Left hindlimb (tissue), 1 donor: ENCODE measurements at regions not wholly inside any gene's neighbourhood (a gene's known extent, or its start where the extent isn't known, plus 50 kb on each side); places are given as distances from the start of the nearest gene placed in this dataset.

ENCODE experiments used
- DNase-seq: peaks from one replicate; pipeline ENCODE4 v3.0.0-alpha.2; 2018

DNA sequence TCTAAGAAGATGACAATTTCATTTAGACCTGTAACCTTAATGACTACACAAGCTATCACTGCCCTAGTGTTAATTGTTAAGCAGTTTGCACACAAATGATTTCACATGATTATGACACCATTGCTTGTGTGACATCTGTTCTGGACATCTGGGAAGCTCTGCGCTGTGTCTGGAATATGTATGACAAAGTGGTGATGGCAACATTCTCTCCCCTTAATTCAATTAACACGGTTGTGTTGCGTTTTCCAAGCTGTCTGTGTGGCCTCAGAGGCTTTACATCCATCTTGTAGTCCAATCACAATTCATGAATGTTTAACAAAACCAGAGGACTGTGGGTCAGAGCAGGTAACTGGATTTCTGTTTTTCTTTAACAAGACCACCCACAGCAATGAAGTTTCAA, 204.4 kb downstream of the COG6 start:
- DNase-seq: no peak

- no peak for DNase-seq
These were observed 207.4 kb downstream of the COG6 start for GRCh38 chr13:39862900-39863299.

DNA sequence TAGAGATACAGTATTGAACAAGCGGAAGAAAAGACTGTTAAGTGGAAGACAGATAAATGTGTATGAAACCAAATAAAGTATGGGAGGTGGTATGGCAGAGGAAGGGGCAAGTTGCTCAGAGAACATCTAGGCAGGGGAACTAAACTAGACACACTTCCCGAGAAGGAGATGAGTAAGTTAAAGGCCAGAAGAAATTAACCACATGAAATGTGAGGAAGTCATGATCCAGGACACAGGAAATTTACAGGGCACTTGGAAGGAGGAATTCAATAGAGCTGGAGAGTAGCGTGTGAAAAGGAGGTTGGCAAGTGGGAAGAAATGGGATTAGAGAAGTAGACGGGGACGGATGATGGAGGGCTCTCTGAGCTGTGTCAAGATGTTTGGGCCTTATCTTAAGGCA, 208.8 kb downstream of the COG6 start:
- no peak for DNase-seq

DNA sequence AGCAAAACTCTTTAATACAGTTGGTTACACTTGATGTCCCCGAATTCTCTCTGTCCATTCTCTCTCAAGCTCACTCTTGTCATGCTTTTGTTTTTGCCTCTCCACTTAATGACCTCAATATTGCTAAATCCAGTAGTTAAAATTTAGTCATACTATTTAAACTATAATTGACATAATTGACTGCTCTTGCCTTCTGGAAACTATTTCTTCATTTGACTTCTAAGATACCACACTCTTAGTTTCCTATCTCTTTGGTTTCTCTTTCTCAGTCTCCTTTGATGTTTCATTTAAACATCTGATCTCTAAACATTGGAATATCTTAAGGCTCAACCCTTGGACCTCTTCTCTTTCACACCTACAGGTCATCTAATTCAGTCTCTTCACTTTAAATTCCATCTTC, 211.3 kb downstream of the COG6 start:
- DNase-seq: no peak

- DNase-seq: no peak
These were observed 212.3 kb downstream of the COG6 start for GRCh38 chr13:39867807-39868206.

DNA sequence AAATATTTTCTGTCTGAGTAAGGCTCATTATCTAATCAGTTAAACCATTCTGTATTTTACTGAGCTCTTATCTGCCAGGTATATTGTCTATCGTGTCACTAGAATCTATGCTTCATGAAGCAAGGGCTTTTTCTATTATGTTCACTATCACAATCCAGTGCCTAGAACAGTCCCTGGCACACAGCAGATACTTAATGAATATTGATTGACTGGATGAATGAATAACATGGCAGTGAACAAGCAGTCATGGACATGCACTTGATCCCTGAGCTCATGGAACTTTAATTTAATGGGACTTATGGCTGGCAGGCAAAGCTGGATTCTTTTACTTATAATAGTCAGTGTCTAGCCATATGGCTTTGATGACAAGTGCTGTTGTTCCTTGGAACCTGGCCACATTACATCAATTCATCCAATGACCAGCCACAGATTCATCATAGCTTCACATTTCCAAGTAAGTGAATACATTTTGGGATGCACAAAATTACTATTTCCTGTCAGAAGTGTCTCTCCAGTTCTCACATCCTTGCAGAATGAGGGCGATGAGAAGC, 214.8 kb downstream of the COG6 start:
- DNase-seq: no peak

GRCh38 chr13:39874331-39875053, 219.0 kb downstream of the COG6 start:
- DNase-seq: no peak

DNA sequence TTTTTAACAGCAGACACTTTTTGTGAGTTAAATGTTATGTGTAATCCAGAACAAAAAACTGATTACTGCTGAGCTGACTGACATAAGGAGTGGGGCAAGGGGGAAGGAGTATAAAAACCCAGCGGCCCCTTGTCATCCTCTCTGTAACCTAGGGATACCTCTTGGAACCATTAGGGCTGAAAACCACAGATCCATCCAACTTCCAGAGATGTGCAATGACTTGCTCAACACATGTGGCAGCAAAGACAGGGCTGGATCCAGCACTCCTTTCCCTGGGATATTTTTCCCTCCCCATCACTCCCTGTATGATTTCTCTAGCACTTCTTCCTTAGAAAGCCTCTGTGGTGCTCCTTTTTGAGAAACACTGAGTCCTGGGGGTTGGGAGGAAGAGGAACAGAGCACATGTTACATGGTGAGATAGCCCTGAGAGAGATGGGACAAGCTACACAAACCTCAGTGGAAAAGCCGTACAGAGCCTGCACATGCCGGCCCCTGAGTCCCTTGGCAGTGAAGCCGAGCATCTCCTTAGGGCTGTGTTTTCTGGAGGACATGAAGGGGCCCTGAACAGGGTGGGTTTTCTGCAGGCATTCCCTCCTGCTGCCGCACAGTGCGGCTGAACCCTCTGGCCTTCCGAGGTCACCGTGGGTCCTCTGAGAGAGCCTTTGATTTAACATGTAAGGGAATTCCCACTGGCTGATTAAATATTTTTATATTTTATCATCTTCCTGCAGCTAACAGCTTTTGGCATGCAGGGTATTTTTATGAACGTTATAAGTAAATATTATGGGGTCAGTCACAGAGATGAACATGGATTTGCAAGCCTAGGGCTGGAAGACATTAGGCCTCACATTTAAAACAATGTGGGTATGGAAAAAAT, 219.9 kb downstream of the COG6 start:
- no peak for DNase-seq

- no peak for DNase-seq
These were observed 220.8 kb downstream of the COG6 start for GRCh38 chr13:39876258-39876657.

- DNase-seq: no peak
These were observed 221.7 kb downstream of the COG6 start for GRCh38 chr13:39877134-39877533.

DNA sequence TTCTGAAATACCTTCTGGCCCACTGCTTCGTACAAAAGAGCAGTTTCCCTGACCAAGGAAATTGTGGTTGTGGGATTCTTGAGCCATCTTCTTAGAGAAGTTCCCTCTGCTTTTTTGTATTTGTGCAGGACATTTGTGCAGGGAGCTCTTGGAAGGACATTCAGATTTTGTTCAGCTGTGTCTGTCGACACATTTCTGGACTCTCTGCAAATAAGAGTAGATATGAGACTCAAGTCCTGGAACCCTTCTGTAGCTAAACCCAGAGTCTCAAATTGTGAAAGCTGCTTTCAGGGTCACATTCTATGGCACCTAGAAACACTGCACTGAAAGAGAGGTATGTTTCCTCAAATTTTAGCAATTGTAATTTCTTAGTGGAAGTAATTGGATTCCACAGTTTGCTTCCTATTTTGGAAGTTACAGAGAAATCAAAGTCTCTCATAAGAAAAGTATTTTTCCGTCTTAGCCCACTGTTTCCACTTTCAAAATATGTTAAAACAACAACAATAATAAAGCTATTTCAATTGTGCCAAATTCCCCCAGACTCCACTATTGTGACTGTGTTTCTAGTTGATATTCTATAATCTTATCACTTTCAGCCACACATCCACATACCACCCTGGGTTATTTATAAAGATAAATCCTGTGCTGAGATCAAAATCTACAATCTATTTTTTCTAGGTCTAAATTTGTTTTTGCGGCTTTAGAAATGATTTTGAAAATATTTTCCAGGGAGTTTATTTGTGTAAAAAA, 224.0 kb downstream of the COG6 start:
- no peak for DNase-seq

- no peak for DNase-seq
These were observed 225.9 kb downstream of the COG6 start for GRCh38 chr13:39881383-39881782.

DNA sequence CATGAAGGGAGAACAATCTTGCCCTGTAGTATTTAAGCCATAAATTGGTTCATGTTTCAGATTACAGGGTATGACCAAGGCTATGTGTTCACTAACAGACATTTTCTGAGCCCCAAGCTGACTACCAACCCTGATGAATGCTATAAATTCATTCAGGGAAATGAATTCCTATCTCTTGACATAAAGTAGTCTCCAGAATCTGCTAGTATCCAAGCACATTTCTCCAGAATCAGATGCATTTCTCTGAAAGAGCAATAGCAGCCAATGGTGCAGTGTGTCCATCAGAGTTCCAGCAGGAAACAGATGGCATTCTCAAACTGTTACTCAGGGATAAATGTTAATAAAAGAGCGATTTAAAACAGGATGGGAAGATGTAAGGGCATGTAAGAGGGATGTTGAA, 226.4 kb downstream of the COG6 start:
- DNase-seq: no peak

GRCh38 chr13:39884166-39884565, 228.7 kb downstream of the COG6 start:
- no peak for DNase-seq

DNA sequence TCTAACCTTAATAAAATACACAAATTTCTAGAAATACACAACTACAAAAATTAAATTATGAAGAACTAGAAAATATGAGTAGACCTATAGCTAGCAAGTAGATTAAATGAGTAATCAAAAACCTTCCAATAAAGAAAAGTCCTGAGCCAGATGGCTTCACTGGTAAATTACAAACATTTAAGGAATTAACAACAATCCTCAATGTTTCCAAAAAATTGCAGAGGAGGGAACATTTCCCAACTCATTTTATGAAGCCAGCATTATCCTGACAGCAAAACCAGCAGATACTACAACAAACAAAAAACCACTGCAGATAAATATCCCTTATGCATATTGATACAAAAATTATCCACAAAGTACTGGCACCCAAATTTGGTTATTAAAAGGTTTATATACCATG, 230.9 kb downstream of the COG6 start:
- DNase-seq: no peak

DNA sequence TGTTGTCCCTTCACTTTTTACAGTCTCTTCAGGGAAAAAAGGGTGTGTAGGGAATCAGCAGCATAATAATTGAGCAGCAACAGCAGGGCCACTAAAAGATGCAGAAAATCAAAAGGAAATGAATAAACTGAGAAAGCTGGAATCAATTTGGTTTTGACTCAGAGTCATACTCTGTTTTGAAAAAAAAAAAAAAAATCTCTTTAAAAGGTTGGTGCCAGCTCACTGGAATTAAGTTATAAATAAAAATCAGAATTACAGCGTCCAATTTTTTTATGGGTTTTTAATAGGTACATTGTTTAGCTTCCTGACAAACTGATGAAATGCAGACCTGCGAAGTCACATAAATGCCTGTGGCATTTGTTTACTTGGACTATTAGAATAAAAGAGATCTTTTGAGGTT, 231.9 kb downstream of the COG6 start:
- no peak for DNase-seq

- DNase-seq: no peak
These were observed 233.7 kb downstream of the COG6 start for GRCh38 chr13:39888865-39889810.

GRCh38 chr13:39890537-39890936, 235.1 kb downstream of the COG6 start:
- DNase-seq: no peak

DNA sequence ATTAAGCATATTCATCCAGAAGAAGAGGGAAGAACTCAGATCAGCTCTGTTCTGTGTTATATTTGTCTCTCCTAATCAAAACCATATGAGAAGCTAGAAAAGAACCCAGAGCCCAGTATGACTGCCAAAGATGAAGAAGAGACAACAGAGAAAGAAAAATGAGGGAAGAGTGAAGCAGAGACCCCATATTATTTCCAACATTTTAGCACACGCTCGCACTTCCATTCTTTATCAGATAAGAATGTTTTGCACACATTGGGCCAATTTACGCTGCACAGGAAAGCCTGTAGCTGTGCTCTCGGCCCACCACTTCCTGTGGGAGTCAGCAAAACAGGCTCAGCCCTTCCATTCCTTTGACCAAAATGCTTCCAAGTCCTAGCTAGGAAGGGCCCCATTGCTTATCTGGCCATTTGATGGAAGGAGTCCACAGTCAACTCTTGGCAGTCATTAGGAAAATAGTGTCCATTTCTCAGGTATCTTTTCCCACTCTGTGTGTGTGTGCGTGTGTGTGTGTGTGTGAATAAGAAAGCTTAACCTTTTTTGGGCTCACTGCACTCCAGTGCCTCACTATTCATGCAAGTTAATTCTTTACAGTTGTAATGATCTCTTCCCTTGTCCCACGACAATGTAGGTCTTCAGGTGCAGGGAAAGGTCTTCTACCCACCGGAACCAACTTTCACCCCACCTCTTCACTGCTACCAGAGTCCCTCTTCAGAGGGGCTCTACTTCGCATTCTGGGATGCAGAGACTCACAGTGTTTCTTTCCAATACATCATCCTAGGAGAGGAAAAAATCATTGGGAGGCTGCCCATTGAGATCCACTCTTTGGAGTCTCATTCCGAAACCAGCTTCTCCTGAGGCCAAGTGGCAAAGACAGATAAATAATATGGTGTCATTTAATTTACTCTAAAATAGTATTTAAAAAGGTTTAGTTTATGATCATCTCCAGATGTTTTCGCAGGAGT, 237.5 kb downstream of the COG6 start:
- peak; percentile 35 for DNase-seq

- DNase-seq: no peak
These were observed 238.3 kb downstream of the COG6 start for GRCh38 chr13:39893808-39894207.

GRCh38 chr13:39894586-39894985, 239.1 kb downstream of the COG6 start:
- no peak for DNase-seq
